ENCODE measurements at regions not wholly inside any gene's neighbourhood (a gene's known extent, or its start where the extent isn't known, plus 50 kb on each side); places are given as distances from the start of the nearest gene placed in this dataset.

DNA sequence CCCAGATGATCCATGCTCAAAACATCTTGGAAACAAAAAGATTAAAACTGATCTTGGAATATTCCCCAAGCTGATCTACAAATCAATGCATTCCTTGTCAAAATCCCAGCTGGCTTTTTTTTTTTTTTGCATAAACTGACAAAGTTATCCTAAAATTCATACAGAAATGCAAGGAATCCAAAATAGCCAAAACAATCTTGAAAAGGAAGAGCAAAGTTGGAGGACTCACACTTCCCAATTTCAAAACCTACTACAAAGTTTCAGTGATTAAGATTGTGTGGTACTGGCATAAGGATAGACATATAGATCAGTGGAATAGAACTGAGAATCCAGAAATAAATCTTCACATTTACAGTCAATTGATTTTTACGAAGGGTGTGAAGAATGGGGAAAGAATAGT lies 306.8 kb upstream of the MGAT5 start:
- ATAC-seq (no peak), DNase-seq (ENCODE audit: low read depth, low spot score) (no peak)
- Histone ChIP-seq H3K4me1 (ENCODE audit: control insufficient read depth in 1 of 2, insufficient read depth in 2 of 2, low read length in 2 of 2) (no peaks in the 10 kb centered on the region), H3K9me2 (ENCODE audit: insufficient read depth) (no peaks in the 10 kb centered on the region), H4K20me1 (ENCODE audit: insufficient read depth) (no peaks in the 10 kb centered on the region), H3K9ac (ENCODE audit: low read length) (no peak overlapping the region), H3K4me2 (ENCODE audit: low read length) (no peak overlapping the region), H3K27ac (ENCODE audit: low read depth, low read length) (no peak overlapping the region), H3K27me3 (ENCODE audit: insufficient read depth, low read length) (peaks cover 6% of the 10 kb centered on the region), H3K4me3 (replicated peaks in 1 of 2; ENCODE audit: low read depth in 1 of 2, low read length in 2 of 2) (no peak overlapping the region), H3K9me3 (ENCODE audit: control insufficient read depth in 1 of 2, insufficient read depth in 1 of 2, low read depth in 1 of 2, low read length in 2 of 2) (no peaks in the 10 kb centered on the region), H2AFZ (ENCODE audit: low read depth, low read length, poor library complexity, severe bottlenecking) (no peak overlapping the region), H3K79me2 (ENCODE audit: insufficient read depth, low read length) (no peaks in the 10 kb centered on the region), H3K36me3 (ENCODE audit: control insufficient read depth in 1 of 2, insufficient read depth in 2 of 2, low read length in 2 of 2) (no peaks in the 10 kb centered on the region)
- ChIA-PET CTCF (no interaction called here), RAD21 (ENCODE audit: low non-redundant PET in 1 of 2, low total read pairs in 2 of 2, uncharacterized antibody in 2 of 2, unreplicated experiment in 2 of 2) (no interaction called here), POLR2A (no interaction called here)
- BruUV-seq (replicated peaks): no TSS peak
- no peak for TF ChIP-seq ELF1 (IDR thresholded peaks at IDR 0.05; ENCODE audit: borderline replicate concordance, low read depth)
- TF ChIP-seq EZH2phosphoT487 (IDR thresholded peaks at IDR 0.05; ENCODE audit: borderline replicate concordance): no peak
- no peak for TF ChIP-seq TCF7L2 (IDR thresholded peaks at IDR 0.05; ENCODE audit: borderline replicate concordance, extremely low read depth, insufficient read depth, insufficient read length)
- TF ChIP-seq, protein P1, sequence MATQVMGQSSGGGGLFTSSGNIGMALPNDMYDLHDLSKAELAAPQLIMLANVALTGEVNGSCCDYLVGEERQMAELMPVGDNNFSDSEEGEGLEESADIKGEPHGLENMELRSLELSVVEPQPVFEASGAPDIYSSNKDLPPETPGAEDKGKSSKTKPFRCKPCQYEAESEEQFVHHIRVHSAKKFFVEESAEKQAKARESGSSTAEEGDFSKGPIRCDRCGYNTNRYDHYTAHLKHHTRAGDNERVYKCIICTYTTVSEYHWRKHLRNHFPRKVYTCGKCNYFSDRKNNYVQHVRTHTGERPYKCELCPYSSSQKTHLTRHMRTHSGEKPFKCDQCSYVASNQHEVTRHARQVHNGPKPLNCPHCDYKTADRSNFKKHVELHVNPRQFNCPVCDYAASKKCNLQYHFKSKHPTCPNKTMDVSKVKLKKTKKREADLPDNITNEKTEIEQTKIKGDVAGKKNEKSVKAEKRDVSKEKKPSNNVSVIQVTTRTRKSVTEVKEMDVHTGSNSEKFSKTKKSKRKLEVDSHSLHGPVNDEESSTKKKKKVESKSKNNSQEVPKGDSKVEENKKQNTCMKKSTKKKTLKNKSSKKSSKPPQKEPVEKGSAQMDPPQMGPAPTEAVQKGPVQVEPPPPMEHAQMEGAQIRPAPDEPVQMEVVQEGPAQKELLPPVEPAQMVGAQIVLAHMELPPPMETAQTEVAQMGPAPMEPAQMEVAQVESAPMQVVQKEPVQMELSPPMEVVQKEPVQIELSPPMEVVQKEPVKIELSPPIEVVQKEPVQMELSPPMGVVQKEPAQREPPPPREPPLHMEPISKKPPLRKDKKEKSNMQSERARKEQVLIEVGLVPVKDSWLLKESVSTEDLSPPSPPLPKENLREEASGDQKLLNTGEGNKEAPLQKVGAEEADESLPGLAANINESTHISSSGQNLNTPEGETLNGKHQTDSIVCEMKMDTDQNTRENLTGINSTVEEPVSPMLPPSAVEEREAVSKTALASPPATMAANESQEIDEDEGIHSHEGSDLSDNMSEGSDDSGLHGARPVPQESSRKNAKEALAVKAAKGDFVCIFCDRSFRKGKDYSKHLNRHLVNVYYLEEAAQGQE (IDR thresholded peaks at IDR 0.05; ENCODE audit: low read depth): no peak
- TF ChIP-seq ZFX (IDR thresholded peaks at IDR 0.05): no peak
- no peak for TF ChIP-seq MAX (IDR thresholded peaks at IDR 0.05)
- TF ChIP-seq, protein P2, sequence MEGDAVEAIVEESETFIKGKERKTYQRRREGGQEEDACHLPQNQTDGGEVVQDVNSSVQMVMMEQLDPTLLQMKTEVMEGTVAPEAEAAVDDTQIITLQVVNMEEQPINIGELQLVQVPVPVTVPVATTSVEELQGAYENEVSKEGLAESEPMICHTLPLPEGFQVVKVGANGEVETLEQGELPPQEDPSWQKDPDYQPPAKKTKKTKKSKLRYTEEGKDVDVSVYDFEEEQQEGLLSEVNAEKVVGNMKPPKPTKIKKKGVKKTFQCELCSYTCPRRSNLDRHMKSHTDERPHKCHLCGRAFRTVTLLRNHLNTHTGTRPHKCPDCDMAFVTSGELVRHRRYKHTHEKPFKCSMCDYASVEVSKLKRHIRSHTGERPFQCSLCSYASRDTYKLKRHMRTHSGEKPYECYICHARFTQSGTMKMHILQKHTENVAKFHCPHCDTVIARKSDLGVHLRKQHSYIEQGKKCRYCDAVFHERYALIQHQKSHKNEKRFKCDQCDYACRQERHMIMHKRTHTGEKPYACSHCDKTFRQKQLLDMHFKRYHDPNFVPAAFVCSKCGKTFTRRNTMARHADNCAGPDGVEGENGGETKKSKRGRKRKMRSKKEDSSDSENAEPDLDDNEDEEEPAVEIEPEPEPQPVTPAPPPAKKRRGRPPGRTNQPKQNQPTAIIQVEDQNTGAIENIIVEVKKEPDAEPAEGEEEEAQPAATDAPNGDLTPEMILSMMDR (IDR thresholded peaks at IDR 0.05 in 2 of 3, conservative IDR thresholded peaks at IDR 0.05 in 1 of 3; ENCODE audit: borderline replicate concordance in 1 of 3, insufficient read depth in 1 of 3, low read depth in 2 of 3, low read length in 2 of 3): no peak
- no peak for TF ChIP-seq SRF (IDR thresholded peaks at IDR 0.05; ENCODE audit: low read depth)
- no peak for TF ChIP-seq EGR1 (IDR thresholded peaks at IDR 0.05; ENCODE audit: low read depth)
- intact Hi-C loops (cut with micrococcal nuclease): no loop called here
